NCI-H128 (cell line): ENCODE measurements at regions not wholly inside any gene's neighbourhood (a gene's known extent, or its start where the extent isn't known, plus 50 kb on each side); places are given as distances from the start of the nearest gene placed in this dataset.
"Not testable (repeated sequence)": the region's sequence is repeated elsewhere in the genome, so short reads cannot be mapped to it uniquely, and the experiment has no call there.

Experiments
- DNase-seq: peaks from one replicate; lab custom pipeline; 2025; ENCODE audit not compliant: unreplicated experiment; lab: John Stamatoyannopoulos, UW

DNA sequence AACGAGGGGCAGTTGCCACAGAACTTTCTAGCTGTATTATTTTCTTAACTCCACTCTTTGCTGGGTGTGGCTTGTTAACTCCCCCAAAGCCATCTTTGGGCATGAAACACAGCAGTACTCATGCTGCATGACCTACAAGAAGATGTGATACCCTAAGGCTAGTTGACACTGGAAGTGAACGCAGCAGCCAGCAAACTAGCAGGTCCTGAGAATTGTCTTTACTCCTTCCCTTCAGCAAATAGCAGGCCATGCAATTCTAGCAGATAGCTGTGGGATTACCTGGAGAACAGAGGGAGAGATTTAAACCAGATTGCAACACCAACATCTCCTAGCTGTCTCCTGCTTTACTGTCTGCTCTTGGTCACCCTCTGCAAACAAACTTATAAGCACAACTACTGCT is 688.0 kb upstream of the ZWINT start:
- DNase-seq = no peak

DNA sequence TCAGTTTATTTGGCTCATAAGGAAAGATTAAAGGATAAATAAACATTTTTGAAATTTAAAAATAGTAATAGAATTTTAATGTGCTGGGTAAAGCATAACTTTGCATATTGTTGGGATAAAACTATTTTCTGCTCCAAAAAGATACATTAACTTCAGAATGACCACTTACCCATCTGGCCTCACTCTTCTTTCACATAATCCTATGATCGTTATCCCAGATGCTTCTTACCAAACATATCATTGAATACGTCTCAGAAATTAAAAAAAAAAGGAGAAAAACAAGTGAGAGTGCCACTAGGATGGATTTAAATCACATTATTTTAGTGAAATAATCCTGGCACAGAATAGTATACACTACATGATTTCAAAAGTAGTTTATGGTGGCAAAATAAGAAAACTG is 677.5 kb upstream of the ZWINT start:
- DNase-seq = no peak

DNA sequence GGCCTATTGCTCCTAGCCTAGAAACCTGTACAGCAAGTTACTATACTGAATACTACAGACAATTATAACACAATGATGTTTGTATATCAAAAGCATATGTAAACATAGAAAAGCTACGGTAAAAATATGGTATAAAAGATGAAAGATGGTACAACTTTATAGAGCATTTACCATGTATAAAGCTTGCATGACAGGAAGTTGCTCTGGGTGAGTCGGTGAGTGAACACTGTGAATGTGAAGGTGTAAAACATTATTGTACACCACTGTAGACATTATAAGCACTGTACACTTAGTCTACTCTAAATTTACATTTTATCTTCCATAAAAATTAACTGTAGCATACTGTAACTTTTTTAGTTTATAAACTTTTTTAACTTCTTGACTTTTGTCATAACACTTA is 674.3 kb upstream of the ZWINT start:
- DNase-seq = no peak

DNA sequence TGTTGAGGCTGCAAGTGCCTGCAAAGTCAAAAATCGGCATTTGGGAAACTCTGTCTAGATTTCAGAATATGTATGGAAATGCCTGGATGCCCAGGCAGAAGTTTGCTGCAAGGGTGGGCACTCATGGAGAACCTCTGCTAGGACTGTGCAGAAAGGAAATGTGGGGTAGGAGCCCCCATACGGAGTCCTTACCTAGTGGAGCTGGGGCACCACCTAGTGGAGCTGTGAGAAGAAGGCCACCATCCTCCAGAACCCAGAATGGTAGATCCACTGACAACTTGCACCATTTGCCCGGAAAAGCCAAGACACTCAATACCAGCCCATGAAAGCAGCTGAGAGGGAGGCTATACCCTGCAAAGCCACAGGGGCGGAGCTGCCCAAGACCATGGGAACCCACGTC is 671.2 kb upstream of the ZWINT start:
- DNase-seq = not testable (repeated sequence)

DNA sequence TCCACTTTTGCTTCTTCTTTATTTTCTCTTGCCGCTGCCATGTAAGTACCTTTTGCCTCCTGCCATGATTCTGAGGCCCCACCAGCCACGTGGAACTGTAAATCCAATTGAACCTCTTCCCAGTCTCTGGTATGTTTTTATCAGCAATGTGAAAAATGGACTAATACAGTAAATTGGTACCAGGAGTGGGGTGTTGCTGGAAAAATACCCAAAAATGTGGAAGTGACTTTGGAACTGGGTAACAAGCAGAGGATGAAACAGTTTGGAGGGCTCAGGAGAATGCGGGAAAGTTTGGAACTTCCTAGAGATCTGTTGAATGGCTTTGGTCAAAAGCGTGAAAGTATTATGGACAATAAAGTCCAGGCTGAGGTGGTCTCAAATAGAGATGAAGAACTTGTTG is 670.3 kb upstream of the ZWINT start:
- DNase-seq = no peak

DNA sequence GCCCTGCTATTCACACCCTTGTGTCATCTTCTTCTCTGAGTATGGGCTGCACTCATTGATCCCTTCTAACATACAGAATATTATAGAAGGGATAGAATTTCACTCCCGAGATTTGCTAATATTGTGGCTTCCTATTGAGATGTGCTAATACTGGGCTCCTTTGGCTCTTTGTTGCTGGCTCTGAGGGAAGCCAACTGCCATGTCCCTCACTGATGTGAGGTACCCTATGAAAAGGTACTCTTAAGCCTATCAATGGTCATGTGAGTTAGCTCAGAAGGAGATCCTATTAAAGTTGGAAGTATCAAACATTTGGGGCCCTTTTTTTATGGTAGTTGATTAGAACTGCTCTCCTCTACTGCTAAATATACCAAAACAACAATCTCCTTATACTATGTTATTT is 665.2 kb upstream of the ZWINT start:
- DNase-seq = no peak

DNA sequence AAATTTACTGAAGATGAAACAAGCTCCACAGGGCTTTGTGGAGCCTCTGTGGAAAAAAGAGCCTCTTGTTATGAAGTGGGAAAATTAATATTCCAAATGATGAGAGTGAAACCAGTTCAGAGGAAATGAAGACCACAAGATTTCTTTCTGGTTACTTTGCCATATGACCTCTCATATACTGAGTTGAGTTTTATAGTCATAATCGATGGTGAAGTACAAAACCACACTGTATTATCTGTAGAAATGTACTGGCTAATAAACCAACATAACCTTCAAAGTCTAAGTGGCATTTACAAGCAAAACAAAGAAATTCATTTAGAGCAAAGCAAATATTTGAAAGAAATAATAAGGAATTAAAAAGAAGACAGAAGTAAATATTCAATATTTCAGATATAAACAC is 662.6 kb upstream of the ZWINT start:
- no peak for DNase-seq

DNA sequence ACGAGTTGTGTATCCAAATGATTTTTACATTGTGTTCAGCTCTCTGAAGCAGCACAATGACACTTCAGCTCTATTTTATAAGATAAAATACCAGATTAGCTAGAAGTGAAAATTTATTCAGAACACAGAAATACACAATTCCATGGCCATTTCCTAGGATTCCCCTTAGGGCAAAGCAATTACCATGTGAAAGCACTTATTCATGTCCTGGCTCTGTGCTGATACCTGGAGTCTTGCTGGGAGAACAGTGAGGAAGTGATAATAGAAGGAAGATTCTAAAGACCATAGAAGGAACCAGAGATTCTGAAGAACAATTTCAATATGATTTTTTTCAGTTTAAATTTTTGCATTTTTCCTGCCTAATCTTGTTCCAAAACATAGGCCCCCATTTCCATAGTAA is 657.4 kb upstream of the ZWINT start:
- no peak for DNase-seq

DNA sequence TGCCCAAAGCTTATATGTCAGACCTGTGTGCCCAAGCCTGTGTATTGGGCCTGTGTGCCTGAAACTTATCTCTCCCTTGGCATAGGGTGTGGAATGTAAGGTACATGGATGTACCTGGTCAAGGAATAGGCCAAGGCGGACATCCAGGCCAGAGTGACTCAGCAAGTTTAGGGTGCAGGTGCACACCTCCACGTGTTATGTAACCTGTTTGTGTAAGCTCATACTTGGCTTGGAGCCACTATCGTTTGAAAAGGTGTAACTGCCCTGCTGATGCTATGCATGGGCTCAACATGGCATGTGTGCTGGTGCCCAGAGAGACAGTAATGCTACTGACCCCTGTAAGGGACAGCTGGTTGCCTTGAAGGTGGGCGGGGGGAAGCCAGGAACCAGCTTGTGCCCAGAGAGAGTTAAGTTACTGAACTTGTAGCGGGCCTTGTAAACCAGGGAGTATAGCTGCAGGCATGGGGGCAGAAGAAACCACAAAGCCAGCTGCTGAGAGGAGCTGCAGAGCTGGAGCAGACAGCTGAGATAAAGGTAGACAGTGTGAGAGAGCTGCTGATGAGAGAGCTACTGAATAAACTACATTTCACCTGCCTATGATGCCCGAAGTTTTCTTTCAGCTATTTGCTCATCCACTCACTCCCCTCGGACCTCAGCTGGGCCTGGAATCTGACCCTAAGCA is 656.4 kb upstream of the ZWINT start:
- DNase-seq = no peak

DNA sequence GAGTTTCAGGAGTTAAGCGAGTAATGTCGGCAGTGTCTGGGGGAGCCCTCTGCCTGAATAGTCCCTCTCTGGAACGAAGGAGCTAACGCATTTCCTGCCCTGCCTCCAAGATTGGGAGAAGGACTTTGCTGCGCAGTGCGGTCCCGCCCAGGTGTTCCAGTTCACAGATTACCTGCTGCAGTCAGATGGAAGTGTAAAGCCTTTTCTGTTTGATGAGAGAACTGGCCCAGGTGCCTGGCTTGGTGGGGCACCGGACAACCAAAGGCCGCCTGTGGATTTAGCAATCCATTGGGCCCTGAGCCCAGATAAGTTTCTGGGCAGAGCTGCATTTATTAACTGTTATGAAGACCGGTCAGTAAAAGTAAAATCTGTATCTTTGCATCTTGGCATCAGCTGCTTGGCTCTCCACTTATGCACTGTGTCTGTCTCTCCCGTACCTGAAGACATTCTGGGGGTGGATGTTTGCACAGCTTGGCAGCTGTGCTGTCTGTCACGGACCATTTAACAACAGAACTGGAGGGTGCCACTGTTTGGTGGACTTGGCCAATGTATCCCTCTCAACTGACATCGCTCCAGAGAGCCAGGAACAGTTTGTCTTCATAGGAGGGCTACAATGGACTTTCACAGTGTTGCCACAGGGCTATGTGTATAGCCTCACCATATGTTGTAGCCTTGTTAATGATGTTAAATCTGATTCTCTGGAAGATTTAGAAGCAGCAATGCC is 654.7 kb upstream of the ZWINT start:
- no peak for DNase-seq

DNA sequence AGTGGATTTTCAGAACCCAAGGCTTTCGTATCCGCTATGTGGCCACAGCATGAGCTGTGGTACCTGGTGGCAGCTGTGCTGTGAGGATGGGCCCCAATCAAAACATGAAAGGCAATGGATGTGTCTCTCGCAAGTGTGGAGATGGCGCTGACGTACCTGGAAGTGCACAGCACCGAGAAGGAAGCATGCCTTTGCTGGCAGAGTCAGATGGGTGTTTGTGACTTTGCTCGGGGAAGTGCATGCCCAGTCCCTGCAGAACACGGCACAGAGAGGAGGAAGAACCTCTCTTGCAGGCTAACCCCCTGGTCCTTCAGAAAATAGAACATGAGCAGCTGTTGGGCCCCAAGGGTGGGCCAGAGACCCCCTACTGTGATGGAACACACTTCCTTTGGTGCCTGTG is 654.1 kb upstream of the ZWINT start:
- DNase-seq = no peak

DNA sequence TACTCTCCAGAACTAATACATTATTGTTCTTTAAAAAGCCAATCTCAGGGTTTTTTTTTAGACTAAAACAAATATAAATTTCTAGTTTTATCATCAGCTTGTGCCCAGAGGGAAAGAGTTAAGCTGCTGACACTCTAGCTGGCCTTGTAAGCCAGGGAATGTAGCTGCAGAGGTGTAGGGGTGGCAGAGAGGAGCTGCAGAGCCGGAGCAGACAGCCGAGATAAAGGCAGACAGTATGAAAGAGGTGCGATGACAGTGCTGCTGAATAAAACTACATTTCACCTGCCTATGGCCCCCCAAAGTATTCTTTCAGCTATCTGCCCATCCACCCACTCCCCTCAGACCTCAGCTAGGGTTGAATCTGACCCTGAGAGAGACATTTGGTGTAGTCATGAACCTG is 653.7 kb upstream of the ZWINT start:
- DNase-seq = no peak

DNA sequence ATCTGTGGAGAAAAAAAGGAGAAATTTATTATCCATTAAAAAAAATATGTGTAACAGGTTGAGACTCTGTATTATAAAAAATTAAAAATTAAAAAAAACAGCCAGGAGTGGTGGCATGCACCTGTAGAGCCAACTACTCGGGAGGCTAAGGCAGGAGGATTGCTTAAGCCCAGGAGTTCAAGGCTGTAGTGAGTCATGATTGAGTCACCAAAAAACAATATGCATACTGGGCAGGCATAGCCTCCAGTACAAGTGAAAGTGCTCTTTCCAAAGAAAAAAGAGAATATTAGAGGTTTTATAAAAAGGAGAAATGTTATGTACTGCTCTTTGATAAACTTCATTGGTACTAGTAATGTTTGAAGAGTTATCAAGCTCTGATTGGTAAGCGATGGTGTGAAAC is 647.1 kb upstream of the ZWINT start:
- DNase-seq = no peak

DNA sequence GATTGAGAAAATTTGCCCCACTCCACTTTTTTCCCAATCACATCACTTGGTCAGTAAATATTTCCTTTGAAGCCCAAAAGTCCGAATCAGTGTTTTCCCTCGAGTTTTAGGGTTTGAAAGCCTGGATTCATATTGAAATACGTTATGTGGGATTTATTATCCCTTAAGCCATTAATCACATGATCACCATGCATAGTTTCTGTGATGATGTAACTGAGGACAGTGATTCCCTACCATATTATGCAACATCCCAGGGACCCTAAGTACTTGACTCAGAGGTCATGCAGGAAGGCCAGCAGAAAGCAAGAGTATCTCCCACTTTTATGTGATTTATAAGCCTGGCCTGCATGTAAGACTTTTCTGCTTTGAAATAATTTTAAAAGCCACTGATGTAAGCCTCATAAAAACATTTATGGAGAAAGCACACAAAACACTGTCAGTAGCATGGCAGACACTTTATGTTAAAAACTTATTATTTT is 630.6 kb upstream of the ZWINT start:
- no peak for DNase-seq

DNA sequence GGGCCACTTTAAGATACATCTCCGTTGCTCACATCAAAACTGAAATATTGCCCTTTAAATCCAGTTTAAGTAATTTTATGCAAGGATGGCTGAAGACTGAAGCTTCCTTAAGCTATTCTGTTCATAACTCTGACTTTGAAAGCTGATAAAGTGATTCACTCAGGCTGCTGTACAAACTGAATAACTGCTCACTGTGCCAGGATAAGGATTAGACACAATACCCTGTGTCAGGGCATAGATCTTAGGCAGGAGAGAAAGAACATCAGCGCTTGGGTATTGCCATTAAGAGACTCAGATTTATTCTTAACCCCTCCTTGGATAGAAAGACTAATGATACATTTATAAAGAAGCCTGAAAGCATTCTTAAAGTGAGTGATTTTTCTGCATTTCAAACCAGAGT is 614.5 kb upstream of the ZWINT start:
- no peak for DNase-seq

DNA sequence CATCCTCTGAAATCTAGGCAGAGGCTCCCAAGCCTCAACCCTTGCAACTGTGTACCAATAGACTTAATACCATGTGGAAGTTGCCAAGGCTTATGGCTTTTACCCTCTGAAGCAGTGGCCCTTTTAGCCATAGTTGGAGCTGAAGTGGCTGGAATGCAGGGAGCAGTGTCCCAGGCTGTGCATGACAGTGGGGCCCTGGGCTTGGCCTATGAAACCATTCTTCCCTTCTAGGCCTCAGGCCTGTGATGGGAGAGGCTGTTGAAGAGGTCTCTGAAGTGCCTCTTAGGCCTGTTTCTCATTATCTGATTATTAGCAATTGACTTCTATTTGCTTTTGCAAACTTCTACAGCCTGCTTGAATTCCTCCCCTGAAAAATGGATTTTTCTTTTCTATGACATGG is 612.7 kb upstream of the ZWINT start:
- DNase-seq = no peak

DNA sequence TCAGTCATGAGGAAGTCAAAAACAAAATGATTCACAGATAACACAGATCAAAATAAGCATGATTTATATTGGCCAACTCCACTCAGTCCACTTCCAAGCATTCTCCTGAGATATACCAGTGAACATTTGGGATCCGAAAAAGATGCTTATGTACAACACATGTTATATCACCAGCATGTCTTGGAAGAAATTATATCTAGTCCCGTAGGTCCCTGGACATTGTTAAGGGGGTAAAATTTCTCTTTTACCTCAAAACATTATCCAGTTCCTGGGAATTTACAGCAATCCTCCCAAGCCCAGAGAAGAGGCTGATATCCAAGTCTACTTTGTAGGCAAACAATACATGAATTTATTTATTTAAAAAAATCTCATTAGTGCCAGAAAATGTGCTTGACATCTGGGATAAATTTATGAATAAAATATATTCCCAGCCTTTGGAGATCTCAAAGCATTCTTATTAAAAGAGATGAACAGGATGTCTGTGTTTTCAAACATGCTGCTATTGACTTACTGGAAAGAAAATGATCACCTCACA is 582.2 kb upstream of the ZWINT start:
- DNase-seq = no peak

DNA sequence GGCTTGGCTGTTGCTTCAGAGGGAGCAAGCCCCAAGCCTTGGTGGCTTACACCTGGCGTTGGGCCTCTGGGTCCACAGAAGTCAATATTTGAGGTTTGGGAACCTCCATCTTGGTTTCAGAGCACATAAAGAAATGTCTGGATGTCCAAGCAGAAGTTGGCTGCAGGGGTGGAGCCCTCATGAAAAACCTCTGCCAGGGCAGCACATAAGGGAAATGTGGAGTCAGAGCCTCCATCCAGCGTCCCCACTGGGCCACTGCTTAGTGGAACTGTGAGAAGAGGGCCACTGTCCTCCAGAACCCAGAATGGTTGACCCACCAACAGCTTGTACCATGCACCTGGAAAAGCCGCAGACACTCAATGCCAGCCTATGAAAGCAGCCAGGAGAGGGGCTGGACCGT is 573.5 kb upstream of the ZWINT start:
- DNase-seq = no peak

DNA sequence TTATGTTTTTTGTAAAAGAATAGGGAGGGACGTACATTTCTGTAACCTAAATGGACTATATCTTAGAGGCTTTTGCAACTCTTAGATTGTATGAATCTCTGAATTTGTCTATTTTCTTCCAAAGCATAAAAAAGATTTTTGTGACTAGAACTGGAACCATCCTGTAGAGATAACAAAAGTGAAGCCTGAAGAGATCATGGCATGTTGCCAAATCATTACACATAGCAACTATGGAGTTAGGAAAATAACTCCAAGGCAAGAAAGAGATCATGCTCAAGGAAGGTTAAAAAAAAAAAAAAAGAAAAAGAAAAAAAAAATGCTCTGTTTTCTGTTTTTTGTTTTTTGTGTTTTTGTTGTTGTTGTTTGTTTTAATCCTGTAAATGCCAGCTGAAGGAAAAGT is 567.7 kb upstream of the ZWINT start:
- no peak for DNase-seq

DNA sequence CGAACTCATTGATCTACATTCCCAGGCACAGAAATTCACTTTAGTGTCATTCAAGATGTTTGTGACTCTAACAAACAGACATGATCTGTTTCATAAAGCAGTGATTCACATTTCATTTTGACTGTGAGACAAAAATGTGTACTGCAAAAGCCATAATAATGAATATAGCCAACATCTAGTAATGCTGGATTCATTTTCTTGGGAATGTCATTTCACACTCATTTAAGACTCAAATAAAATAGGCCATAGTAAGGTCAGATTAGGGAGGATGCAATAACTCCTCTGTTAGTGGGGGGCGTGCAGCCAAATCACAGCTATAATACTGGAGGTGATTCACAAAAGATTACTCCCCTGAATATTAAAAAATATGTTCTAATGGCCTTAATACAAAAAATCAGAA is 566.6 kb upstream of the ZWINT start:
- no peak for DNase-seq

DNA sequence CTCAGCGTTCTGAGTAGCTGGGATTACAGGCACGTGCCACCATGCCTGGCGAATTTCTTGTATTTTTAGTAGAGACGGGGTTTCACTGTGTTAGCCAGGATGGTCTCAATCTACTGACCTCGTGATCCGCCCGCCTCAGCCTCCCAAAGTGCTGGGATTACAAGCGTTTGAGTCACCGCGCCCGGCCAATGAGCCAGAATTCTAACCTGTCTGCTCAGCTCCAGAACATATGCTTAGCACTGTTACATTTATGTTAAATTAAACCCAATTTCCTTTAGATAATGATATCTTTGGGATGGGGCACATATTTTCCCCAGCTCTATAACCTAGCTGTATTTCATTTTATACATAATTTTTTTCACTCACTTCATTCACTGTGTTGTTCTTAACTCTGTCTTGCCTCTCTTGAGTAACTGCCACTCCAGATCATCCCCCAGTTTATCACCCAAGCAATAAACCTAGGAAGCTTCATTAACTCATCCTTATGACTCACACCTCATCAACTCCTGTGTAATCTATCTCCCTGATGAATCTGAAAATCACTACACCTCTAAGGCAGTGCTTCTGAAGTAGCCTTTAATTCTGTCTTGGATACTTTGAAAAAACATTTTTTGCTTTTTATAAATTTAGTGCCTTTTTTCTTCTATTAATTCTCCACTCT is 559.7 kb upstream of the ZWINT start:
- DNase-seq = no peak

DNA sequence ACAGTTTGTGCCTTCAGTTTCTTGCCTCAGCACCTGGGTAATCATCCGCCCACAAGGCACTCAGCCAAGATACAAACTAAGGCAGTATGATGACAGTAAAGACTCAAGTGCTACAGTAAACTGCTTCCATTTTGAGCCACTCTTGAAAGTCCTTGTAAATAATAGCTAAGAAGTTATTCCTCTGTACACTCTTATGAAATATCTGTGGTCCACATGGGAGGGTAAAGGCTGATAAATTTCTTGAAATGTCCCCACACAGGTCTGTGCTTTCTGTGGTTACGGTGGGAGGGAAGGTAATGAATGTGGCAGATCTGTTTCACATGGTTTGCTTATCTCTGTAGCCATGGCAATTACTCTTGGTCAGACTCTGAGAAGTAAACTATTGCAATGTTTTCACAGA is 551.0 kb upstream of the ZWINT start:
- no peak for DNase-seq
